SK-N-SH (cell line): ENCODE measurements at regions not wholly inside any gene's neighbourhood (a gene's known extent, or its start where the extent isn't known, plus 50 kb on each side); places are given as distances from the start of the nearest gene placed in this dataset.

Experiments
- CTCF ChIA-PET: fragments of 300-600, 350-600 bp; formaldehyde crosslinking; extraction: SDS; loops from one replicate; lab custom pipeline; 2021; lab: Yijun Ruan, JAX
- POLR2A ChIA-PET: fragments of 350-600 bp; sonication (Branson Sonifier 250); formaldehyde crosslinking; extraction: SDS; loops from one replicate; lab custom pipeline; 2020; ENCODE audit warnings: antibody characterized with exemption, inconsistent platforms; lab: Yijun Ruan, JAX
- DNase-seq: peaks from one replicate; pipeline ENCODE4 v3.0.0; 2012
- H2AFZ ChIP-seq: fragments of 200-600 bp; sonication (generic); 2 replicates; pipeline ENCODE4 v1.8.1; 2016; ENCODE audit warnings: antibody characterized with exemption, mild to moderate bottlenecking, low read depth
- H3F3A ChIP-seq: fragments of 200-600 bp; sonication (generic); replicated peaks from 2 replicates; pipeline ENCODE3; 2016; ENCODE audit warnings: antibody characterized with exemption, mild to moderate bottlenecking; ENCODE audit not compliant: insufficient read depth
- H3K27ac ChIP-seq, 2 experiments: fragments of 200-500 bp in 1 of 2; fragments of 200-600 bp in 1 of 2; sonication (Bioruptor generic) in 1 of 2; sonication (generic), shearing (Covaris generic) in 1 of 2; 2 replicates each; pipeline versions ENCODE4 v1.5.1 to v1.6.1; 2014 to 2016; ENCODE audit warnings: low read depth in 2 of 2, inconsistent platforms in 1 of 2, low read length in 1 of 2, mild to moderate bottlenecking in 1 of 2, mixed read lengths in 1 of 2
- H3K27me3 ChIP-seq: fragments of 200-600 bp; sonication (generic), shearing (Covaris generic); 2 replicates; pipeline ENCODE4 v1.6.1; 2016; ENCODE audit warnings: mixed run types; ENCODE audit not compliant: insufficient read depth
- H3K36me3 ChIP-seq, 2 experiments: fragments of 200-500 bp in 1 of 2; fragments of 200-600 bp in 1 of 2; sonication (Bioruptor generic) in 1 of 2; sonication (generic) in 1 of 2; replicated peaks in 1 of 2; 2 replicates each; pipeline versions ENCODE3 to v1.5.1; 2014 to 2016; ENCODE audit warnings: low read length in 1 of 2, mild to moderate bottlenecking in 1 of 2; ENCODE audit not compliant: insufficient read depth in 2 of 2, control insufficient read depth in 1 of 2
- H3K4me1 ChIP-seq, 2 experiments: fragments of 200-500 bp in 1 of 2; fragments of 200-600 bp in 1 of 2; sonication (Bioruptor generic) in 1 of 2; sonication (generic), shearing (Covaris generic) in 1 of 2; 2 replicates each; pipeline versions ENCODE4 v1.5.1 to v1.6.1; 2014 to 2016; ENCODE audit warnings: low read depth in 1 of 2, low read length in 1 of 2, mixed run types in 1 of 2; ENCODE audit not compliant: insufficient read depth in 2 of 2, control insufficient read depth in 1 of 2
- H3K4me2 ChIP-seq: fragments of 200-600 bp; sonication (generic), shearing (Covaris generic); 2 replicates; pipeline ENCODE4 v1.6.1; 2017; ENCODE audit warnings: mixed run types
- H3K4me3 ChIP-seq, 2 experiments: fragments of 200-500 bp in 1 of 2; fragments of 200-600 bp in 1 of 2; sonication (Bioruptor generic) in 1 of 2; sonication (generic), shearing (Covaris generic) in 1 of 2; 2 replicates each; pipeline versions ENCODE4 v1.5.1 to v1.8.1; 2014 to 2016; ENCODE audit warnings: low read depth in 2 of 2, inconsistent platforms in 1 of 2, low read length in 1 of 2, mild to moderate bottlenecking in 1 of 2, mixed read lengths in 1 of 2, moderate library complexity in 1 of 2
- H3K79me2 ChIP-seq: fragments of 200-600 bp; sonication (generic); 2 replicates; pipeline ENCODE4 v1.8.1; 2017; ENCODE audit warnings: mild to moderate bottlenecking; ENCODE audit not compliant: insufficient read depth
- H3K9ac ChIP-seq: fragments of 200-600 bp; sonication (generic); 2 replicates; pipeline ENCODE4 v1.6.1; 2017; ENCODE audit warnings: mixed run types
- H3K9me2 ChIP-seq: fragments of 200-600 bp; sonication (generic); 2 replicates; pipeline ENCODE4 v1.6.1; 2017; ENCODE audit warnings: mixed run types
- H3K9me3 ChIP-seq: fragments of 200-600 bp; sonication (generic); 2 replicates; pipeline ENCODE4 v1.6.1; 2017; ENCODE audit warnings: mixed run types, mild to moderate bottlenecking, moderate library complexity
- H4K20me1 ChIP-seq: fragments of 200-600 bp; sonication (generic); 2 replicates; pipeline ENCODE4 v1.6.1; 2017; ENCODE audit warnings: mild to moderate bottlenecking, mixed run types; ENCODE audit not compliant: insufficient read depth
- ELF1 ChIP-seq: IDR thresholded peaks from 2 replicates; pipeline ENCODE4 v1.4.0; 2012
- EP300 ChIP-seq, 2 experiments: IDR thresholded peaks; 2 replicates each; pipeline versions ENCODE4 v1.4.0 to v1.6.1; 2012; ENCODE audit warnings: borderline replicate concordance in 1 of 2, low read depth in 1 of 2, low read length in 1 of 2
- EZH2phosphoT487 ChIP-seq: fragments of 200-600 bp; sonication (generic); IDR thresholded peaks from 2 replicates; pipeline ENCODE4 v1.6.1; 2017; ENCODE audit warnings: low read depth, mixed run types, mild to moderate bottlenecking, antibody characterized with exemption, moderate library complexity, borderline replicate concordance
- FOSL2 ChIP-seq: IDR thresholded peaks from 2 replicates; pipeline ENCODE4 v1.4.0; 2012; ENCODE audit warnings: low read depth, mild to moderate bottlenecking, moderate library complexity, borderline replicate concordance
- FOXJ3 ChIP-seq: sonication (generic); formaldehyde crosslinking; IDR thresholded peaks from 2 replicates; pipeline ENCODE4 v1.5.1; 2020; ENCODE audit warnings: mild to moderate bottlenecking, missing genetic modification reagents
- FOXM1 ChIP-seq: IDR thresholded peaks from 2 replicates; pipeline ENCODE4 v1.4.0; 2012; ENCODE audit warnings: low read depth, mild to moderate bottlenecking
- GABPA ChIP-seq: IDR thresholded peaks from 2 replicates; pipeline ENCODE4 v1.4.0; 2012; ENCODE audit warnings: low read depth, mild to moderate bottlenecking
- JUND ChIP-seq: IDR thresholded peaks from 2 replicates; pipeline ENCODE4 v1.4.0; 2012
- MEF2A ChIP-seq: IDR thresholded peaks from 2 replicates; pipeline ENCODE4 v1.4.0; 2012; ENCODE audit warnings: low read depth, borderline replicate concordance
- NFIC ChIP-seq: IDR thresholded peaks from 2 replicates; pipeline ENCODE4 v1.4.0; 2012; ENCODE audit warnings: borderline replicate concordance
- PBX3 ChIP-seq: IDR thresholded peaks from 2 replicates; pipeline ENCODE4; 2012
- POLR2AphosphoS5 ChIP-seq: IDR thresholded peaks from 2 replicates; pipeline ENCODE4 v1.6.1; 2012; ENCODE audit warnings: low read depth, low read length
- RAD21 ChIP-seq: IDR thresholded peaks from 2 replicates; pipeline ENCODE4 v1.6.1; 2012; ENCODE audit warnings: mild to moderate bottlenecking, low read length
- RCOR1 ChIP-seq: fragments of 150-350 bp; IDR thresholded peaks from 2 replicates; pipeline ENCODE4 v1.6.1; 2017; ENCODE audit warnings: antibody characterized with exemption, low read length
- SIN3A ChIP-seq: IDR thresholded peaks from 2 replicates; pipeline ENCODE4 v1.6.1; 2012; ENCODE audit warnings: low read depth, mild to moderate bottlenecking, low read length, moderate library complexity, borderline replicate concordance
- SMC3 ChIP-seq: IDR thresholded peaks from 2 replicates; pipeline ENCODE4 v1.6.1; 2012; ENCODE audit warnings: low read depth, low read length, improper control_type of control experiment
- TAF1 ChIP-seq: IDR thresholded peaks from 2 replicates; pipeline ENCODE4 v1.6.1; 2012; ENCODE audit warnings: low read depth, mild to moderate bottlenecking, low read length, moderate library complexity, borderline replicate concordance
- TCF12 ChIP-seq: IDR thresholded peaks from 2 replicates; pipeline ENCODE4 v1.4.0; 2012
- TEAD4 ChIP-seq: IDR thresholded peaks from 2 replicates; pipeline ENCODE4 v1.4.0; 2012; ENCODE audit warnings: mild to moderate bottlenecking, borderline replicate concordance; ENCODE audit not compliant: insufficient read depth
- ZBTB33 ChIP-seq: IDR thresholded peaks from 2 replicates; pipeline ENCODE4 v1.4.0; 2012; ENCODE audit warnings: low read depth, borderline replicate concordance
- WGBS: methylation state at CpG from one replicate; pipeline ENCODE4 v1.1.6; 2017; ENCODE audit warnings: low lambda C conversion rate; 5-methylcytosine and 5-hydroxymethylcytosine counted together

- no peaks in the 10 kb centered on the region for H3K36me3 ChIP-seq
- no peaks in the 10 kb centered on the region for H3K79me2 ChIP-seq
- H4K20me1 ChIP-seq, result no peaks in the 10 kb centered on the region
- H3F3A ChIP-seq, result peaks cover 11% of the 10 kb centered on the region
- 52% methylated on average over 3 of the region's 3 CpGs for WGBS
- H3K9ac ChIP-seq, result no peak overlapping the region
- no peaks in the 10 kb centered on the region for H3K9me2 ChIP-seq
- no peak for DNase-seq
- no peak overlapping the region; the same call in 1 of the 2 replicates for H3K4me2 ChIP-seq
- peak overlapping the region; percentile 53 to 54; a peak in 3 of 4 replicates for H3K27ac ChIP-seq
- no peaks in the 10 kb centered on the region for H3K9me3 ChIP-seq
- H3K4me1 ChIP-seq, result peaks cover 8% of the 10 kb centered on the region in 2 experiments; a peak in 3 of 4 replicates
- no peaks in the 10 kb centered on the region for H3K27me3 ChIP-seq
- no peak overlapping the region for H3K4me3 ChIP-seq
- POLR2A ChIA-PET, result no interaction called here
- CTCF ChIA-PET, result no interaction called here
- TF ChIP-seq ZBTB33, result no peak
- peak; percentile 39; the same call in 1 of the 2 replicates for TF ChIP-seq TCF12
- 0 out of 4 replicates have a peak, but pooled peaks of 1 of the 2 experiments have one; percentile 29 for TF ChIP-seq EP300 (IDR thresholded peaks at IDR 0.05; ENCODE audit: borderline replicate concordance in 1 of 2, low read depth in 1 of 2, low read length in 1 of 2)
- TF ChIP-seq ELF1, result no peak
- TF ChIP-seq FOSL2, result peak; percentile 53; the same call in 1 of the 2 replicates
- peak; percentile 44 for TF ChIP-seq JUND
- H2AFZ ChIP-seq, result peak overlapping the region; percentile 7; the same call in 1 of the 2 replicates
Observed at GRCh38 chr1:56326056-56326455, 253.3 kb downstream of the PLPP3 start.

GRCh38 chr1:56324504-56324903 is 254.9 kb downstream of the PLPP3 start:
- DNase-seq, result no peak
- CTCF ChIA-PET, result no interaction called here
- no peaks in the 10 kb centered on the region for H3K36me3 ChIP-seq
- H3K79me2 ChIP-seq, result no peaks in the 10 kb centered on the region
- H2AFZ ChIP-seq, result no peak overlapping the region
- no peak overlapping the region for H3K4me2 ChIP-seq
- WGBS, result 93% methylated on average over 1 of the region's 1 CpG
- H3K27me3 ChIP-seq, result no peaks in the 10 kb centered on the region
- peaks cover 3% of the 10 kb centered on the region for H3F3A ChIP-seq
- H3K9me2 ChIP-seq, result no peaks in the 10 kb centered on the region
- peaks cover 3 to 8% of the 10 kb centered on the region in 2 experiments; a peak in 2 of 4 replicates for H3K4me1 ChIP-seq
- no peaks in the 10 kb centered on the region for H3K9me3 ChIP-seq
- TF ChIP-seq SMC3, result no peak
- TF ChIP-seq FOXJ3 (CRISPR knock-in tag), result no peak
- TF ChIP-seq RCOR1, result no peak
- no peak for TF ChIP-seq NFIC
- no peak for TF ChIP-seq FOXM1
- TF ChIP-seq MEF2A, result no peak
- TF ChIP-seq ELF1, result no peak
- TF ChIP-seq GABPA, result no peak
- TF ChIP-seq TAF1, result no peak
- no peak for TF ChIP-seq JUND
- no peak for TF ChIP-seq POLR2AphosphoS5
- TF ChIP-seq RAD21, result no peak
- no peak for TF ChIP-seq ZBTB33
- no peak for TF ChIP-seq FOSL2
- no peak for TF ChIP-seq SIN3A
- no peak for TF ChIP-seq PBX3
- no peak for TF ChIP-seq EZH2phosphoT487
- TF ChIP-seq TEAD4, result no peak
- POLR2A ChIA-PET, result no interaction called here
- H4K20me1 ChIP-seq, result no peaks in the 10 kb centered on the region
- no peak overlapping the region for H3K9ac ChIP-seq
- H3K4me3 ChIP-seq, result no peak overlapping the region
- no peak overlapping the region for H3K27ac ChIP-seq
